Gastroesophageal sphincter (tissue), 4 donors: ENCODE measurements at regions not wholly inside any gene's neighbourhood (a gene's known extent, or its start where the extent isn't known, plus 50 kb on each side); places are given as distances from the start of the nearest gene placed in this dataset.

Experiments used
- ATAC-seq: fragments of 150-250 bp; one replicate; pipeline ENCODE4 v1.9.1; 2016; ENCODE audit warnings: mild to moderate bottlenecking, moderate library complexity
- H3K27ac ChIP-seq, 4 donors: fragments of 200-600 bp; sonication (generic) in 3 of 4; 1 replicate in 3 of 4; 2 replicates in 1 of 4; pipeline ENCODE4 v1.5.1; 2016 to 2019
- H3K27me3 ChIP-seq: fragments of 200-600 bp; sonication (generic); one replicate; pipeline ENCODE4 v1.5.1; 2019
- H3K36me3 ChIP-seq, 2 donors: fragments of 200-600 bp; sonication (generic); one replicate each; pipeline ENCODE4 v1.5.1; 2019; ENCODE audit warnings: control low read depth in 1 of 2
- H3K4me1 ChIP-seq, 3 donors: fragments of 200-600 bp; sonication (generic); 1 replicate in 2 of 3; 2 replicates in 1 of 3; pipeline ENCODE4 v1.5.1; 2016 to 2019; ENCODE audit warnings: control low read depth in 2 of 3
- H3K4me3 ChIP-seq, 2 donors: fragments of 200-600 bp; sonication (generic); one replicate each; pipeline ENCODE4 v1.5.1; 2019; ENCODE audit warnings: mild to moderate bottlenecking in 1 of 2, moderate library complexity in 1 of 2
- H3K9me3 ChIP-seq, 3 donors: fragments of 200-600 bp; sonication (generic); one replicate each; pipeline ENCODE4 v1.5.1; 2017 to 2019; ENCODE audit warnings: control low read depth in 2 of 3
- EP300 ChIP-seq: sonication (generic); formaldehyde crosslinking; IDR thresholded peaks from one replicate; pipeline ENCODE4 v1.6.1; 2017; ENCODE audit warnings: antibody characterized with exemption, mild to moderate bottlenecking
- POLR2A ChIP-seq, 2 donors: fragments of 450-650 bp; IDR thresholded peaks; one replicate each; pipeline ENCODE4 v1.6.1; 2017; ENCODE audit warnings: antibody characterized with exemption in 2 of 2, mild to moderate bottlenecking in 2 of 2, moderate library complexity in 1 of 2
- POLR2AphosphoS5 ChIP-seq: sonication (generic); formaldehyde crosslinking; IDR thresholded peaks from one replicate; pipeline ENCODE4 v1.6.1; 2017; ENCODE audit warnings: antibody characterized with exemption
- WGBS, 2 donors: methylation state at CpG; one replicate each; pipeline ENCODE4 v1.1.5; 2018; ENCODE audit warnings: low coverage in 1 of 2; 5-methylcytosine and 5-hydroxymethylcytosine counted together
- TF ChIP-seq, protein P1 (sequence below), 4 experiments: fragments of 200-600 bp in 2 of 4; fragments of 450-650 bp in 2 of 4; sonication (generic) in 1 of 4; IDR thresholded peaks; one replicate each; pipeline ENCODE4 v1.5.1; 2017 to 2019; ENCODE audit warnings: antibody characterized with exemption in 4 of 4, mild to moderate bottlenecking in 2 of 4, moderate library complexity in 2 of 4

- no peak for ATAC-seq
- H3K27me3 ChIP-seq, result no peaks in the 10 kb centered on the region
- H3K4me3 ChIP-seq, result no peak overlapping the region
- peaks cover 0 to 26% (median 0%) of the 10 kb centered on the region in 3 donors for H3K9me3 ChIP-seq
- H3K27ac ChIP-seq, result no peak overlapping the region
- WGBS, 2 donors, result 60 to 83% methylated on average over 1 of the region's 1 CpG
- TF ChIP-seq POLR2A (IDR thresholded peaks at IDR 0.05) (no peak), POLR2AphosphoS5 (no peak), EP300 (no peak)
- TF ChIP-seq, protein P1, sequence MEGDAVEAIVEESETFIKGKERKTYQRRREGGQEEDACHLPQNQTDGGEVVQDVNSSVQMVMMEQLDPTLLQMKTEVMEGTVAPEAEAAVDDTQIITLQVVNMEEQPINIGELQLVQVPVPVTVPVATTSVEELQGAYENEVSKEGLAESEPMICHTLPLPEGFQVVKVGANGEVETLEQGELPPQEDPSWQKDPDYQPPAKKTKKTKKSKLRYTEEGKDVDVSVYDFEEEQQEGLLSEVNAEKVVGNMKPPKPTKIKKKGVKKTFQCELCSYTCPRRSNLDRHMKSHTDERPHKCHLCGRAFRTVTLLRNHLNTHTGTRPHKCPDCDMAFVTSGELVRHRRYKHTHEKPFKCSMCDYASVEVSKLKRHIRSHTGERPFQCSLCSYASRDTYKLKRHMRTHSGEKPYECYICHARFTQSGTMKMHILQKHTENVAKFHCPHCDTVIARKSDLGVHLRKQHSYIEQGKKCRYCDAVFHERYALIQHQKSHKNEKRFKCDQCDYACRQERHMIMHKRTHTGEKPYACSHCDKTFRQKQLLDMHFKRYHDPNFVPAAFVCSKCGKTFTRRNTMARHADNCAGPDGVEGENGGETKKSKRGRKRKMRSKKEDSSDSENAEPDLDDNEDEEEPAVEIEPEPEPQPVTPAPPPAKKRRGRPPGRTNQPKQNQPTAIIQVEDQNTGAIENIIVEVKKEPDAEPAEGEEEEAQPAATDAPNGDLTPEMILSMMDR (IDR thresholded peaks at IDR 0.05), result no peak
- no peaks in the 10 kb centered on the region for H3K36me3 ChIP-seq
- no peaks in the 10 kb centered on the region for H3K4me1 ChIP-seq
Observed at GRCh38 chr3:110968076-110968475, 103.5 kb upstream of the NECTIN3 start.

DNA sequence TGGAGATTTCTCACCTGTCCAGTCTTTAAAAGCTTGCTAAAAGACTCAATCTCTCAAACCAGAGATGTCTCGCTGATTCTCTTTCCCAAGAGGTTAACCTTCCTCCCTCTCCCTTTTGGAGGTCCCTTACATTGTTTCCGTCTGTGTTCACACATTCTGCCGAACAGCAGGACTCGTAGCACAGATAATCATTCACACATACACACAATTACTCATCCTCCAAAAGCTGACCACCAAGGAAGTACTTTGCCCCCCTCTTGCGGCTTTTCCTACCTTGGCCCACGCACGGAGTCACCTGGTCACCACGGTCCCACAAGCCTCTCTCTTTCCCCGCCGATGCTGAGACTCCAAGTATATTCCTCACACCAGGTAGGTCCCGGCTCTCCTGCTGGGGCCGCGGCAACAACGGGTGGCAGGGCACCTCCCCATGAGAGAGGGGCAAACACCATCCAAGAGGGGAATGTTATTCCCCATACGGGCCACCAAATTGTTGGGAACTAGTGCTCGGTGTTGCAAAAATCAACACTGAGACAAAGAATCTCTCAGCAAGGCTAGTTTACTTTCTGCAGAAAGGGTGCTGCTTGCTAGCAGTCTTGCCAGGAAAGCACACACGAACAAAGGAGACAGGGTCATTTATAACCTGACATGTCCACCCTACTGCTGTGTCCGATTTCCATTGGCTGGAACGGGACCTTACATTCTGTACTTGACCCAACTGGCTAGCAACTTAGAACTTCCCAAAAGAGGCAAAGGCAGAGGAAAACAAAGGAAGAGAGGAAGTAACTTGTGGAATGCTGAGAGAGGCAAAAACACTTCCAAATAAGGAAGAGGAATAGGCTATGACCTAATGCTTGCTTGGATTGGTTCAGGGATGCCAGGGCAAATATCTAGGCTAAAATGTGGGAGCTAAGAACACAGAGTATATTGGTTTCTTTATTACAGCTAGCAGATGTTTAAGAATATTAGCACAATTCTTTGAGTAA lies 102.1 kb upstream of the NECTIN3 start:
- no peak for TF ChIP-seq POLR2AphosphoS5
- H3K36me3 ChIP-seq, result no peaks in the 10 kb centered on the region
- no peak overlapping the region for H3K4me3 ChIP-seq
- no peaks in the 10 kb centered on the region for H3K27me3 ChIP-seq
- no peak for ATAC-seq
- no peaks in the 10 kb centered on the region for H3K4me1 ChIP-seq
- H3K9me3 ChIP-seq, result peaks cover 0 to 20% (median 0%) of the 10 kb centered on the region in 3 donors
- WGBS, 2 donors, result 88 to 97% methylated on average over 6 to 11 of the region's 19 CpGs
- H3K27ac ChIP-seq, result no peak overlapping the region

GRCh38 chr3:110971010-110971601 lies 100.5 kb upstream of the NECTIN3 start:
- no peaks in the 10 kb centered on the region for H3K27me3 ChIP-seq
- peaks cover 0 to 14% (median 0%) of the 10 kb centered on the region in 3 donors for H3K9me3 ChIP-seq
- no peaks in the 10 kb centered on the region for H3K4me1 ChIP-seq
- TF ChIP-seq POLR2A (IDR thresholded peaks at IDR 0.05) (no peak), EP300 (no peak), POLR2AphosphoS5 (no peak)
- TF ChIP-seq, protein P1 (IDR thresholded peaks at IDR 0.05), result no peak
- no peaks in the 10 kb centered on the region for H3K36me3 ChIP-seq
- H3K27ac ChIP-seq, result no peak overlapping the region
- ATAC-seq, result no peak
- H3K4me3 ChIP-seq, result no peak overlapping the region
- 90 to 100% methylated on average over 3 to 6 of the region's 9 CpGs for WGBS, 2 donors

DNA sequence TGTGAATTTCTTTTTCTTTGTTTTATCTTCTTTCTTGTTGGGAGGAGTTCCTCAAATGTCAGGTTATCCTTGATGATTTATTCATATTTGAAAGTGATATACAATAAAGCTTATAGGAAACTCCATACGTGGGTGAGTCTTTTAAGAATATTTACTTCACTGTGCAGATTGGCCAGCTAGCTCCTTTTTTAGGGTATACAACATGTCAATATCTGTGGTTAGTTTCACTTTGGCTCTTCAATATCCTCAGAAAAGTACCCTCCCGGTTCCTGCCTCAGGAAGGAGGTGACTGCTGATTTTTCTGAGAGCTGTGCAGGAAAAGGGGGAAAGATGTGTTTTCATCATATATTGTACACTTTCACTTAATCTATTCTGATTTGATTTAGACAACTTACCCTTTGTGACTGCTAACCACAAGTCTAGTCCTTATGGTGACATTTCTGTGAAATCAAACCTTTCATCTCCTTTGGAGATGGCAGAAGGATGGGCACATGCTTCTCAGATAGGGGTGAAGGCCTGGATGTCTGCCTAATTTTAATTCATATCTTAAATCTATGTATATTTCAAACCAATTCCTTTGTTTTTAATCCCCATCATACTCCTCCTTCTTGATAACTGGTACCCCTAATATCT lies 98.2 kb upstream of the NECTIN3 start:
- no peak overlapping the region for H3K27ac ChIP-seq

DNA sequence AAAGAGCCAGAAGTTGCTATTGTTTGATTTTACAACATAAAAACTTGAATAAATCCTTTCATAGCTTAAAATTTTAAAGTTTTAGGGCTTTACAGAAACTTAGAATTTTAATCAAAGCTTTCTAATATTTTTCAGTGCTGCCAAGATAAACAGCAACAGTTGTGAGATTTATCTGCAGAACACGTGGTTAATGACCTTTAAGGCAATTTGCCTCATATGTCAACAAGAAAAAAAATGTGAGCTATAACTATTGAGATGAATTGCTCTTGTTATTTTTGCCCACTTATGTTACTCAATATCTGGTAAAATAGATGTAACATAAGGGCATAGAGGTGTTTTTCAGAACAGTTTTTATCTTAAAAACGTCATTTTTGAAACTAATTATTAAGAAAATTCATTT lies 96.7 kb upstream of the NECTIN3 start:
- TF ChIP-seq POLR2AphosphoS5, result no peak
- WGBS, 2 donors, result 5 to 11% methylated on average over 2 of the region's 2 CpGs
- Histone ChIP-seq H3K4me3 (no peak overlapping the region), H3K4me1 (no peaks in the 10 kb centered on the region), H3K9me3 (peaks cover 0 to under 1% (median 0%) of the 10 kb centered on the region in 3 donors), H3K27me3 (no peaks in the 10 kb centered on the region), H3K27ac (no peak overlapping the region), H3K36me3 (no peaks in the 10 kb centered on the region)
- ATAC-seq, result no peak

More for the DNA sequence above, 98.2 kb upstream of the NECTIN3 start:
- no peak for ATAC-seq
- peaks cover 0 to 14% (median 0%) of the 10 kb centered on the region in 3 donors for H3K9me3 ChIP-seq
- no peak overlapping the region for H3K4me3 ChIP-seq
- no peaks in the 10 kb centered on the region for H3K27me3 ChIP-seq
- 60 to 64% methylated on average over 1 to 2 of the region's 2 CpGs for WGBS, 2 donors
- H3K4me1 ChIP-seq, result no peaks in the 10 kb centered on the region
- H3K36me3 ChIP-seq, result no peaks in the 10 kb centered on the region
- TF ChIP-seq, protein P1 (IDR thresholded peaks at IDR 0.05), result no peak
- TF ChIP-seq EP300 (no peak), POLR2AphosphoS5 (no peak), POLR2A (IDR thresholded peaks at IDR 0.05) (no peak)
